Hepatic stellate cell (primary cell): ENCODE measurements at regions not wholly inside any gene's neighbourhood (a gene's known extent, or its start where the extent isn't known, plus 50 kb on each side); places are given as distances from the start of the nearest gene placed in this dataset.

Source experiments
- DNase-seq: peaks from one replicate; pipeline ENCODE4 v3.0.0; 2011; ENCODE audit warnings: low spot score

GRCh38 chr1:9419369-9420041 lies 119.8 kb upstream of the SLC25A33 start:
- no peak for DNase-seq

- DNase-seq: no peak
These were observed 118.3 kb upstream of the SLC25A33 start for GRCh38 chr1:9420835-9421532.

DNA sequence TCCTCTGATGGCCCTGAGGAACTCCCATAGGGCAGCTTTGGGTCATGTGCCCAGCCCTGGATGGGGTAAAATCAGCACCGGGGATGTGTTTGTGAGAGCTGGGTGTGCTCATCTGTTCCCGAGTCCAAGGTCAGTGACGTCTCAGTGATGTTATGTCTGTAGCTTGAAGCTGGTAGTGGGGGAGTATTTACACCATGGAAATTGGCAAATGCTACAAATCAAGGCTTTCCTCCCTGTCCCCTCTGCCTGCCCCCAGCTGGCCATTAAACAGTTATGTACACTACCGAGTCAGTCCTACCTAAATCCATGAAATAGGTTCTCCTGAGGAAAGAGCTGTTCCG lies 117.8 kb upstream of the SLC25A33 start:
- DNase-seq: no peak

DNA sequence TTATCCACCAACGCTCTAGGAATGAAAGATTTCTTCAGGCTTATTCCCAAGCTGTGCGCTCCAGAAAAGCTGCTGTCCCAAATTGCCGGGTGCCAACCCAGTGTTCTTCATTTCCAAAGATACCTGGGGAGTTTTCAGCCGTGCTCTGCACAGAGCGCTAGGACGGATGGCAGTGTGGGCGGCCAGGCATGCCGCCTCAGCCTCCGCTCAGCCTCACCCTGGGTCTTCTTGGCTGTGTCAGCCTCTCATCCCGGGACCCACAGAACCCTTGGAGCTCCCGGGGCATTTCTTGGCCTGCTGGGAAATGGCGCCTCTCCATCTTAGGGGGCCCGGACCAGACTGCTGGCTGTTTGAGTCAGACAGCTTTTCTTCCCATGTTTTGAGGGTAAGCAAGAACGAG lies 116.9 kb upstream of the SLC25A33 start:
- DNase-seq: no peak

- DNase-seq: no peak
These were observed 116.3 kb upstream of the SLC25A33 start for GRCh38 chr1:9422911-9423505.

DNA sequence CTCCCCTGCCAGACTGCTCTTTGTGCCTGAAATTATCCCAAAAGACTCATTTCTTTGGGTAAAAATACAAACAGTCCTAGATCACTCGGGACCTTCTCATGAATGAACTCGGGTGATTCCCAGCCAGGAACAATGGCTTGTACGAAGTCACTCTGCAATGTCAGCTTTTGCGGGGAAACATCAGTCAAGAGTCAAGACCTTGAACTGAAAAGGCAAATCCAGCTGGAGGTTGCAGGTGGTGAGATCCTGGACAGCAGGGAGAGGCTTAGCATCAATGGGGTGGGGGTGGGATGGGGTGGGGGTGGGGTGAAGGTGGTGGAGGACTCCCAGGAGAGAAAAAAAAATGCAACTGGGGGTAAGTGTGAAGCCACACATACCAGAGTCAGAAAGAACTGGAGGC lies 115.0 kb upstream of the SLC25A33 start:
- DNase-seq: no peak

- no peak for DNase-seq
These were observed 113.4 kb upstream of the SLC25A33 start for GRCh38 chr1:9425859-9426258.

DNA sequence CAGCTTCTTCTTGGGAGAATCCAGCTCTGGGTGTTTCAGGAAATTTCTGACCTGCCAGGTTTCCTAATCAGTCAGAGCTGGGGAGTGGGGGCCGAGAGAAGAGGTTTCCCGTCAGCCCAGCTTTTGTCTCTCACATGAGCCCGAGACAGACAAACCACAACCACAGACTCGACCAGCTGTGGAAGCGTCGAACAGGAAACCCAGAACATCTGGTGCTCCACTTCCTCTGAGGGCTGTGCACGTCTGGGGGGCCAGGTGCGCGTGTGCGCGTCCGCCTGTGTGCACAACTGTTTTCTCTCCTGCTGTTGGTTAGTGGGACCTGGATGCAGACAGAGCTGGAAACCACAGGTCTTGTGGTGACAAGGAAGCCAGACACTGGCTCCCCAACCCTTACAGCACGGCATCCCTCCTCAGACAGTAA lies 113.0 kb upstream of the SLC25A33 start:
- no peak for DNase-seq

- no peak for DNase-seq
These were observed 111.9 kb upstream of the SLC25A33 start for GRCh38 chr1:9427388-9427787.

DNA sequence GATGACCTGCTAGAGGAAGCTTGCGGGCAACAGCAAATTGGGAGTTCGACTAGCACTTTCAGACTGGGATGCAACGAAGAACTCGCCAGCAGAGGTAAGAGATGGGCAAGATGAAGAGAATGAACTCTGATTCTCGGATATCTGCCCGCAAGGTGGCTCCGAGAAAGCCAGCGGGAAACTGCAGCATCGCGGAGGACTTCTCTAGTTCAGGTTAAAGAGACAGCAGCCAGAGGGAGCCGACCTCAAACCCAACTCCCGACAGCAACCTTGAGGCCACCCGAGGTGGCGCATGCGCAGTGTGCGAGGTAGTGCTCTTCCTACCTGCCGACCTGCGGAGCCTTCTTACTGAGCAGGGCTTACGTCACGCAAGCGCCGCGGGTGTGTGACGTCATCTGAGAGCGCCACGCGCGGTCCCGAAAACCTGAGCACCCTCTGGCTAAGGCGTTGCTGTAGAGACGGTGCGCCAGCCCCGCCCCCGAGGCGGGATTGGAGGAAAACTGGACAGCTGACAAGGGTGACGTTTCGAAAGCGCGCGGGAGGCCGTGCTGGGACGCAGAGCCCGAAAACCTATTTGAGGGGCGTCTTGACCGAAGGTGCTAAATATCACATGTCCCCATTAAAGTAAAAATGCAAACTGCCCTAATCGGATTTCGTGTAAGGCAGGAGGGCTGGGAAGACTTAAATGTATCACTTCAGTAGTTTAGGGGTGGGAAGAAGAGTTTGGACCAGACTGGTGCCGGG lies 110.5 kb upstream of the SLC25A33 start:
- DNase-seq: peak; percentile 96

DNA sequence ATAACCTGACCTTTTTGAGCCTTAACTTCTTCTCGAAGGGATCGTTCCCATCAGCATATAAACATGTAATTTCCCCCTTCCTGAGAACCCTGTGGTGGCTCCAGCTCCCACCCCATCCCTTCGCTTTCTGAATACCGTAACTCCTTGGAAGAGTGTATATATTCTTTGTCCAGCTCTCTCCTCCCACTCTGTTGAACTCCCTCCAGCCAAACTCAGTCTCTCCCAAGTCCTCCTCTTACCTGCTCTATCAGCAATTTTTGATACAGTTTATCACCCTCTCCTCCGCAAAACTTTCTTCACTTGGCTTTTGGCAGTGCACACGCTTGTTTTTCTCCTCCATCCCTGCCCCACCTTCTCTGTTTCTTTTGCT lies 109.9 kb upstream of the SLC25A33 start:
- DNase-seq: no peak

GRCh38 chr1:9434247-9435152 lies 104.8 kb upstream of the SLC25A33 start:
- DNase-seq: no peak

- no peak for DNase-seq
These were observed 104.1 kb upstream of the SLC25A33 start for GRCh38 chr1:9435153-9435636.

GRCh38 chr1:9435854-9436640 lies 103.2 kb upstream of the SLC25A33 start:
- no peak for DNase-seq

DNA sequence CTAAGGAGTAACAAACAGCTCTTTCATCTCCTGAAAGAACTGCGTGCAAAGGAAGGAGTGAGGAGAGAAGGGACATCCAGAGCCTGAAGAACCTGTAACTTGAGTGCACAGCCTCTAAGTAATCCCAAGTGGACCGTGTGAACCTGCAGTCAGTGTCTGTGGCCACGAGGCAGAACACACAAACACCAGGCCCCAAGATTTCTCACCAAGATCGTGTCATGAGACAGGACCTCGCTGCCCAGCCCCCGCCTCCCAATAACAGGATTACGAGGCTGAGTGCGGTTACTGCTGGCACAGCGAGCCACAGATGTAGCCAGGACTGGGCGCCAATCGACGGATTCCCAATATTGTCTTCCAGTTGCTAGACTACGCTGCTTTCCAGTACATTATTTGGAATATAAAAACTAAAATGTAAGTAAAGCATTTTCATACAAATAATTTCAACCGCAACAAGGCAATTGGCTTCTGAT lies 101.3 kb upstream of the SLC25A33 start:
- no peak for DNase-seq

- peak; percentile 64 for DNase-seq
These were observed 100.7 kb upstream of the SLC25A33 start for GRCh38 chr1:9438431-9439073.

DNA sequence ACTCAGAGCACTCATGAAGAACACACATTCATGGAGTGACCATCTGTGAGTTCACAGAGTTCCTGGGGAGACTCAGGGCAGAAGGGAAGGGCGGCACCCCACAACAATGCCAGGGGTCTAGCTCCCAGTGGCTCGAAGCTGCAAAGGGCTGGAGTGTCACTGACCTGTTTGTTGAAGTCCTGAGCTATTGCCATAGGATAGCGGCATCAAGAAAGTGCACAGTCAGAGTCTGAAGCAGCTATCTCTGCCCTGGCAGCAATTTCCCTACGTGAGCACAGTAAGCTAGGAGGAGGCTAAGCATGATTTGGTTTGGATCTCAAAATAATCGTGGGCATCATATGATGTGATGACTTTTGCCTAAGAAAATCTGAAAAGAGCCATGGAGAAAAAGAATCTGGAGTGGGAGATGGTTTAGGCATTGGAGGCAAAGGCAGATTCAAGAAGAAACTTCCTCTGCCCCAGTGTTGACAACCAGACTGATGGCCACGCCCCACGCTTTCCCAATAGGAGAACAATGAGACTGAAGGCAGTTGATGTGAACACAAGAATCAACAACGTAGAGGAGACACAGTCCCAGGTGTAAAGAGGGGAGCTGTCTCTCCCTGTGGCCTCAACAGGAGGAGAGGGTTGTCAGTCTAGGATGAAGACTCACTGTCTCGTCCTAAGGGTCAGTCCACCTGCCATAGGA lies 100.0 kb upstream of the SLC25A33 start:
- no peak for DNase-seq

- DNase-seq: no peak
These were observed 99.0 kb upstream of the SLC25A33 start for GRCh38 chr1:9440261-9440660.

DNA sequence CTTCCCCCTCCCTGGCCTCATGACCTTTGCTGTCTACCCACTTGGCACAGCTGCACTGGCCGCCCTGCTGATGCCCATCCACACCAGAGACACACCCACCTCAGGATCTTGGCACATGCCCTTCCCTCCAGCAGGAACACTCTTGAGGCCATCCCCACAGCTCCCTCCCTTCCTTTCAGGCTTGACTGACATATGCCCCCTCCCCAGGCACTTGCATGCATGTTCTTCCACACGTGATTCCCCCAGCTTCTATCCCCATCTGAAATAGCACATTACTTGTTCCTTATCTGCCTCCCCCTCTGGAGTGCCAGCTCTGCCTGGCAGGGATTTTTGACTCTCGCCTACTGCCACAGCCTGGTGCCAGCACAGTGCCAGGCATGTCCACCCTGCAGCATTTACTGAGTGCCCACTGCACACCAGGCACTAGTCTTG lies 98.5 kb upstream of the SLC25A33 start:
- DNase-seq: no peak
